SK-N-SH (cell line): ENCODE measurements at regions not wholly inside any gene's neighbourhood (a gene's known extent, or its start where the extent isn't known, plus 50 kb on each side); places are given as distances from the start of the nearest gene placed in this dataset.

Experiments
- CTCF ChIA-PET: fragments of 300-600, 350-600 bp; formaldehyde crosslinking; extraction: SDS; loops from one replicate; lab custom pipeline; 2021; lab: Yijun Ruan, JAX
- POLR2A ChIA-PET: fragments of 350-600 bp; sonication (Branson Sonifier 250); formaldehyde crosslinking; extraction: SDS; loops from one replicate; lab custom pipeline; 2020; ENCODE audit warnings: antibody characterized with exemption, inconsistent platforms; lab: Yijun Ruan, JAX
- DNase-seq: peaks from one replicate; pipeline ENCODE4 v3.0.0; 2012
- H2AFZ ChIP-seq: fragments of 200-600 bp; sonication (generic); 2 replicates; pipeline ENCODE4 v1.8.1; 2016; ENCODE audit warnings: antibody characterized with exemption, mild to moderate bottlenecking, low read depth
- H3F3A ChIP-seq: fragments of 200-600 bp; sonication (generic); replicated peaks from 2 replicates; pipeline ENCODE3; 2016; ENCODE audit warnings: antibody characterized with exemption, mild to moderate bottlenecking; ENCODE audit not compliant: insufficient read depth
- H3K27ac ChIP-seq, 2 experiments: fragments of 200-500 bp in 1 of 2; fragments of 200-600 bp in 1 of 2; sonication (Bioruptor generic) in 1 of 2; sonication (generic), shearing (Covaris generic) in 1 of 2; 2 replicates each; pipeline versions ENCODE4 v1.5.1 to v1.6.1; 2014 to 2016; ENCODE audit warnings: low read depth in 2 of 2, inconsistent platforms in 1 of 2, low read length in 1 of 2, mild to moderate bottlenecking in 1 of 2, mixed read lengths in 1 of 2
- H3K27me3 ChIP-seq: fragments of 200-600 bp; sonication (generic), shearing (Covaris generic); 2 replicates; pipeline ENCODE4 v1.6.1; 2016; ENCODE audit warnings: mixed run types; ENCODE audit not compliant: insufficient read depth
- H3K36me3 ChIP-seq, 2 experiments: fragments of 200-500 bp in 1 of 2; fragments of 200-600 bp in 1 of 2; sonication (Bioruptor generic) in 1 of 2; sonication (generic) in 1 of 2; replicated peaks in 1 of 2; 2 replicates each; pipeline versions ENCODE3 to v1.5.1; 2014 to 2016; ENCODE audit warnings: low read length in 1 of 2, mild to moderate bottlenecking in 1 of 2; ENCODE audit not compliant: insufficient read depth in 2 of 2, control insufficient read depth in 1 of 2
- H3K4me1 ChIP-seq, 2 experiments: fragments of 200-500 bp in 1 of 2; fragments of 200-600 bp in 1 of 2; sonication (Bioruptor generic) in 1 of 2; sonication (generic), shearing (Covaris generic) in 1 of 2; 2 replicates each; pipeline versions ENCODE4 v1.5.1 to v1.6.1; 2014 to 2016; ENCODE audit warnings: low read depth in 1 of 2, low read length in 1 of 2, mixed run types in 1 of 2; ENCODE audit not compliant: insufficient read depth in 2 of 2, control insufficient read depth in 1 of 2
- H3K4me2 ChIP-seq: fragments of 200-600 bp; sonication (generic), shearing (Covaris generic); 2 replicates; pipeline ENCODE4 v1.6.1; 2017; ENCODE audit warnings: mixed run types
- H3K4me3 ChIP-seq, 2 experiments: fragments of 200-500 bp in 1 of 2; fragments of 200-600 bp in 1 of 2; sonication (Bioruptor generic) in 1 of 2; sonication (generic), shearing (Covaris generic) in 1 of 2; 2 replicates each; pipeline versions ENCODE4 v1.5.1 to v1.8.1; 2014 to 2016; ENCODE audit warnings: low read depth in 2 of 2, inconsistent platforms in 1 of 2, low read length in 1 of 2, mild to moderate bottlenecking in 1 of 2, mixed read lengths in 1 of 2, moderate library complexity in 1 of 2
- H3K79me2 ChIP-seq: fragments of 200-600 bp; sonication (generic); 2 replicates; pipeline ENCODE4 v1.8.1; 2017; ENCODE audit warnings: mild to moderate bottlenecking; ENCODE audit not compliant: insufficient read depth
- H3K9ac ChIP-seq: fragments of 200-600 bp; sonication (generic); 2 replicates; pipeline ENCODE4 v1.6.1; 2017; ENCODE audit warnings: mixed run types
- H3K9me2 ChIP-seq: fragments of 200-600 bp; sonication (generic); 2 replicates; pipeline ENCODE4 v1.6.1; 2017; ENCODE audit warnings: mixed run types
- H3K9me3 ChIP-seq: fragments of 200-600 bp; sonication (generic); 2 replicates; pipeline ENCODE4 v1.6.1; 2017; ENCODE audit warnings: mixed run types, mild to moderate bottlenecking, moderate library complexity
- H4K20me1 ChIP-seq: fragments of 200-600 bp; sonication (generic); 2 replicates; pipeline ENCODE4 v1.6.1; 2017; ENCODE audit warnings: mild to moderate bottlenecking, mixed run types; ENCODE audit not compliant: insufficient read depth
- ELF1 ChIP-seq: IDR thresholded peaks from 2 replicates; pipeline ENCODE4 v1.4.0; 2012
- EP300 ChIP-seq, 2 experiments: IDR thresholded peaks; 2 replicates each; pipeline versions ENCODE4 v1.4.0 to v1.6.1; 2012; ENCODE audit warnings: borderline replicate concordance in 1 of 2, low read depth in 1 of 2, low read length in 1 of 2
- EZH2phosphoT487 ChIP-seq: fragments of 200-600 bp; sonication (generic); IDR thresholded peaks from 2 replicates; pipeline ENCODE4 v1.6.1; 2017; ENCODE audit warnings: low read depth, mixed run types, mild to moderate bottlenecking, antibody characterized with exemption, moderate library complexity, borderline replicate concordance
- FOSL2 ChIP-seq: IDR thresholded peaks from 2 replicates; pipeline ENCODE4 v1.4.0; 2012; ENCODE audit warnings: low read depth, mild to moderate bottlenecking, moderate library complexity, borderline replicate concordance
- FOXM1 ChIP-seq: IDR thresholded peaks from 2 replicates; pipeline ENCODE4 v1.4.0; 2012; ENCODE audit warnings: low read depth, mild to moderate bottlenecking
- GABPA ChIP-seq: IDR thresholded peaks from 2 replicates; pipeline ENCODE4 v1.4.0; 2012; ENCODE audit warnings: low read depth, mild to moderate bottlenecking
- GATA2 ChIP-seq: sonication (generic); formaldehyde crosslinking; IDR thresholded peaks from 2 replicates; pipeline ENCODE4 v1.5.0; 2020; ENCODE audit warnings: mild to moderate bottlenecking, missing genetic modification reagents
- MAX ChIP-seq: IDR thresholded peaks from 2 replicates; pipeline ENCODE4 v1.4.0; 2012; ENCODE audit warnings: low read depth
- MEF2A ChIP-seq: IDR thresholded peaks from 2 replicates; pipeline ENCODE4 v1.4.0; 2012; ENCODE audit warnings: low read depth, borderline replicate concordance
- MXI1 ChIP-seq: IDR thresholded peaks from 2 replicates; pipeline ENCODE4 v1.6.1; 2012; ENCODE audit warnings: mild to moderate bottlenecking, low read depth, low read length, improper control_type of control experiment
- NFIC ChIP-seq: IDR thresholded peaks from 2 replicates; pipeline ENCODE4 v1.4.0; 2012; ENCODE audit warnings: borderline replicate concordance
- PBX3 ChIP-seq: IDR thresholded peaks from 2 replicates; pipeline ENCODE4; 2012
- POLR2AphosphoS5 ChIP-seq: IDR thresholded peaks from 2 replicates; pipeline ENCODE4 v1.6.1; 2012; ENCODE audit warnings: low read depth, low read length
- RCOR1 ChIP-seq: fragments of 150-350 bp; IDR thresholded peaks from 2 replicates; pipeline ENCODE4 v1.6.1; 2017; ENCODE audit warnings: antibody characterized with exemption, low read length
- RXRA ChIP-seq: IDR thresholded peaks from 2 replicates; pipeline ENCODE4 v1.4.0; 2012; ENCODE audit warnings: low read depth, mild to moderate bottlenecking, borderline replicate concordance
- TAF1 ChIP-seq: IDR thresholded peaks from 2 replicates; pipeline ENCODE4 v1.6.1; 2012; ENCODE audit warnings: low read depth, mild to moderate bottlenecking, low read length, moderate library complexity, borderline replicate concordance
- TCF12 ChIP-seq: IDR thresholded peaks from 2 replicates; pipeline ENCODE4 v1.4.0; 2012
- TEAD4 ChIP-seq: IDR thresholded peaks from 2 replicates; pipeline ENCODE4 v1.4.0; 2012; ENCODE audit warnings: mild to moderate bottlenecking, borderline replicate concordance; ENCODE audit not compliant: insufficient read depth
- USF2 ChIP-seq: fragments of 150-350 bp; IDR thresholded peaks from 2 replicates; pipeline ENCODE4 v1.6.1; 2017; ENCODE audit warnings: antibody characterized with exemption, low read length, low read depth, borderline replicate concordance
- WGBS: methylation state at CpG from one replicate; pipeline ENCODE4 v1.1.6; 2017; ENCODE audit warnings: low lambda C conversion rate; 5-methylcytosine and 5-hydroxymethylcytosine counted together

GRCh38 chr5:108581026-108581425 is 166.7 kb upstream of the FER start:
- Histone ChIP-seq H3K4me3 (no peak overlapping the region), H2AFZ (no peak overlapping the region), H4K20me1 (no peaks in the 10 kb centered on the region), H3K36me3 (no peaks in the 10 kb centered on the region), H3K79me2 (no peaks in the 10 kb centered on the region), H3K9me3 (no peaks in the 10 kb centered on the region), H3K9ac (no peak overlapping the region), H3K9me2 (no peaks in the 10 kb centered on the region), H3F3A (no peaks in the 10 kb centered on the region), H3K4me1 (no peaks in the 10 kb centered on the region), H3K27me3 (no peaks in the 10 kb centered on the region), H3K27ac (no peak overlapping the region), H3K4me2 (no peak overlapping the region)
- TF ChIP-seq EP300 (IDR thresholded peaks at IDR 0.05; ENCODE audit: borderline replicate concordance in 1 of 2, low read depth in 1 of 2, low read length in 1 of 2) = no peak
- TF ChIP-seq TCF12 = no peak
- no peak for TF ChIP-seq RXRA
- no peak for TF ChIP-seq GATA2 (CRISPR knock-in tag)
- TF ChIP-seq GABPA = no peak
- POLR2A ChIA-PET = no interaction called here
- no peak for DNase-seq
- CTCF ChIA-PET = no interaction called here

- H2AFZ ChIP-seq = no peak overlapping the region
- no peaks in the 10 kb centered on the region for H3K4me1 ChIP-seq
- no peak overlapping the region for H3K4me3 ChIP-seq
- H3F3A ChIP-seq = no peaks in the 10 kb centered on the region
- no peak overlapping the region for H3K9ac ChIP-seq
- no peak for DNase-seq
- WGBS = 53% methylated on average over 4 of the region's 4 CpGs
- no peaks in the 10 kb centered on the region for H3K9me3 ChIP-seq
- no peaks in the 10 kb centered on the region for H3K9me2 ChIP-seq
- H3K79me2 ChIP-seq = no peaks in the 10 kb centered on the region
- no peak overlapping the region for H3K4me2 ChIP-seq
- ChIA-PET CTCF (no interaction called here), POLR2A (no interaction called here)
- TF ChIP-seq TCF12 (no peak), EZH2phosphoT487 (no peak), MXI1 (no peak), USF2 (no peak), POLR2AphosphoS5 (no peak), PBX3 (no peak), FOSL2 (no peak)
- no peaks in the 10 kb centered on the region for H3K36me3 ChIP-seq
- no peak overlapping the region for H3K27ac ChIP-seq
- H3K27me3 ChIP-seq = no peaks in the 10 kb centered on the region
- no peaks in the 10 kb centered on the region for H4K20me1 ChIP-seq
Measured at GRCh38 chr5:108579236-108579635, 168.5 kb upstream of the FER start.

GRCh38 chr5:108578791-108579190 is 168.9 kb upstream of the FER start:
- no peak for DNase-seq
- no peaks in the 10 kb centered on the region for H3F3A ChIP-seq
- TF ChIP-seq USF2 (no peak), TCF12 (no peak), NFIC (no peak), MAX (no peak), TAF1 (no peak), EP300 (IDR thresholded peaks at IDR 0.05; ENCODE audit: borderline replicate concordance in 1 of 2, low read depth in 1 of 2, low read length in 1 of 2) (no peak), FOXM1 (no peak), PBX3 (no peak), RCOR1 (no peak), TEAD4 (no peak), ELF1 (no peak), MEF2A (no peak)
- no peak overlapping the region for H3K27ac ChIP-seq
- H4K20me1 ChIP-seq = no peaks in the 10 kb centered on the region
- H2AFZ ChIP-seq = no peak overlapping the region
- no peaks in the 10 kb centered on the region for H3K9me2 ChIP-seq
- ChIA-PET CTCF (no interaction called here), POLR2A (no interaction called here)
- no peaks in the 10 kb centered on the region for H3K4me1 ChIP-seq
- H3K9ac ChIP-seq = no peak overlapping the region
- no peaks in the 10 kb centered on the region for H3K79me2 ChIP-seq
- no peak overlapping the region for H3K4me3 ChIP-seq
- no peaks in the 10 kb centered on the region for H3K27me3 ChIP-seq
- no peak overlapping the region for H3K4me2 ChIP-seq
- H3K36me3 ChIP-seq = no peaks in the 10 kb centered on the region
- WGBS = 62% methylated on average over 1 of the region's 1 CpG
- no peaks in the 10 kb centered on the region for H3K9me3 ChIP-seq
